Subcutaneous abdominal adipose tissue (tissue), 5 donors: ENCODE measurements at regions not wholly inside any gene's neighbourhood (a gene's known extent, or its start where the extent isn't known, plus 50 kb on each side); places are given as distances from the start of the nearest gene placed in this dataset.
"Not testable (repeated sequence)": the region's sequence is repeated elsewhere in the genome, so short reads cannot be mapped to it uniquely, and the experiment has no call there.

Source experiments
- H3K27ac ChIP-seq: one replicate; pipeline ENCODE4 v1.7.0; 2013; ENCODE audit warnings: low read depth, mild to moderate bottlenecking, inconsistent platforms, low read length, moderate library complexity
- H3K27me3 ChIP-seq, 5 donors: one replicate each; pipeline ENCODE4 v1.7.0; 2013; ENCODE audit warnings: low read length in 5 of 5, inconsistent platforms in 1 of 5; ENCODE audit not compliant: control insufficient read depth in 5 of 5, insufficient read depth in 4 of 5
- H3K36me3 ChIP-seq, 5 donors: one replicate each; pipeline ENCODE4 v1.7.0; 2013; ENCODE audit warnings: low read length in 5 of 5; ENCODE audit not compliant: control insufficient read depth in 5 of 5, insufficient read depth in 5 of 5
- H3K4me1 ChIP-seq, 5 donors: one replicate each; pipeline ENCODE4 v1.7.0; 2013; ENCODE audit warnings: low read length in 5 of 5, mild to moderate bottlenecking in 3 of 5, moderate library complexity in 1 of 5; ENCODE audit not compliant: control insufficient read depth in 5 of 5, insufficient read depth in 5 of 5
- H3K4me3 ChIP-seq, 5 donors: one replicate each; pipeline ENCODE4 v1.7.0; 2013; ENCODE audit warnings: low read length in 5 of 5, low read depth in 1 of 5
- H3K9ac ChIP-seq, 5 donors: one replicate each; pipeline ENCODE4 v1.7.0; 2013; ENCODE audit warnings: low read length in 5 of 5, mild to moderate bottlenecking in 4 of 5, moderate library complexity in 3 of 5
- H3K9me3 ChIP-seq, 5 donors: one replicate each; pipeline ENCODE4 v1.7.0; 2013; ENCODE audit warnings: low read length in 5 of 5; ENCODE audit not compliant: control insufficient read depth in 5 of 5
- donor health status: healthy.
- donor health status: healthy.
- donor health status: healthy.
- donor health status: healthy.
- donor health status: healthy.

DNA sequence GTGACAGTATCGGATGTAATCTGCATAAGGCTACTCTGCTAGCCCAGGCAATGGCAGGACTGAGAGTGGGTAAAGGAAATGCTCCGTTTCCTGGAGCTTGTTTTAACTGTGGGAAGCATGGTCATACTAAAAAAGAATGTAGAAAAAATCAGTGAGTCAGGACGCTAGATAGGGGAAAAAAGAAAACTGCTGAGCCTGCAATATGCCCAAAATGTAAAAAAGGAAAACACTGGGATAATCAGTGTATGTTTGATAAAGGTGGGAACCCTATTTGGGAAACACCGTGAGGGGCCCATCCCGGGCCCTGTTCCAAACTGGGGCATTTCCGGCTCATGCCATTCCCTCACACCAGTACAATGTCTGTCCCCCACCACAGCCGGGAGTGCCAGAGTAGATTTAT is 775.8 kb downstream of the ZPLD1 start:
- H3K4me3 ChIP-seq, result no peak overlapping the region
- no peaks in the 10 kb centered on the region for H3K4me1 ChIP-seq
- H3K9ac ChIP-seq, result no peak overlapping the region
- no peak overlapping the region for H3K27ac ChIP-seq
- H3K9me3 ChIP-seq, result no peaks in the 10 kb centered on the region
- no peaks in the 10 kb centered on the region for H3K27me3 ChIP-seq
- no peaks in the 10 kb centered on the region for H3K36me3 ChIP-seq

DNA sequence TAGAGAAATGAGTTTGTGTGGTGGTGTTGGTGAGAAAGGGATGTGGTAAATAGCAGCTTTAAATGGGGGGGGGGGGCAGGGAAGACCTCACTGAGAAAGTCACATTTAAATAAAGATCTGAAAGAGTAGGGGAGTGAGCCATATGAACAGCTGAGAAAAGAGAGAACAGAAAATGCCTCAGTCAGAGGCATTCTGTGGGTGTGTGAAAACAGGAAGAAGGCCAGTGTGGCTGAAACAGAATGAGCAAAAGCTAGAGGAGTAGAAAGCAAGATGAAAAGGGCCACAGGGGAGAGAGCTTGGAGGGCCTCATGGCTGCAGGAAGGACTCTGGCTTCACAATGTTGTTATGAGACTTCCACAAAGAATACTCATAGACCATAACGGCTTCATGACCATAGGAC is 783.3 kb downstream of the ZPLD1 start:
- H3K4me1 ChIP-seq, result no peaks in the 10 kb centered on the region
- H3K36me3 ChIP-seq, result no peaks in the 10 kb centered on the region
- H3K9ac ChIP-seq, result no peak overlapping the region
- H3K27me3 ChIP-seq, result no peaks in the 10 kb centered on the region
- no peak overlapping the region for H3K27ac ChIP-seq
- no peak overlapping the region for H3K4me3 ChIP-seq
- H3K9me3 ChIP-seq, result no peaks in the 10 kb centered on the region

DNA sequence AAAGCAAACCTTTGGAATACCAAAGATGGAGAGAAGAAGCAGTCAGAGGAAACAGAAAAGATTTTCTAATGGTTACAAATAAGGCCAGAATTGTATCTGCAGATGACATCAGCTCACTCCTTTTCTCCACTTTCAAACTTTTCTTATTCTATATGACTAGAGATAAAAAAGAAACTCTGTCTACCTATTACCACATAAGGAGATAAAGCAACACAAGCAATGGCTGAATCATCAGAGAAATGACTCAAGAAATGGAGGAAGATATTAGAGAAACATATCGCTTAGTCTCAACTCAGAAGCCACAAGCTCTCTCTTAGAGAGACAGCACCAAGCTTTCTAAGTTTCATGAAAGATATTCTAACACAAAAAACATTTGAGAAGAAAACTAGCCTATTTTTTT is 784.0 kb downstream of the ZPLD1 start:
- H3K27me3 ChIP-seq, result no peaks in the 10 kb centered on the region
- H3K4me1 ChIP-seq, result no peaks in the 10 kb centered on the region
- no peaks in the 10 kb centered on the region for H3K36me3 ChIP-seq
- no peak overlapping the region for H3K27ac ChIP-seq
- H3K4me3 ChIP-seq, result no peak overlapping the region
- no peaks in the 10 kb centered on the region for H3K9me3 ChIP-seq
- no peak overlapping the region for H3K9ac ChIP-seq

DNA sequence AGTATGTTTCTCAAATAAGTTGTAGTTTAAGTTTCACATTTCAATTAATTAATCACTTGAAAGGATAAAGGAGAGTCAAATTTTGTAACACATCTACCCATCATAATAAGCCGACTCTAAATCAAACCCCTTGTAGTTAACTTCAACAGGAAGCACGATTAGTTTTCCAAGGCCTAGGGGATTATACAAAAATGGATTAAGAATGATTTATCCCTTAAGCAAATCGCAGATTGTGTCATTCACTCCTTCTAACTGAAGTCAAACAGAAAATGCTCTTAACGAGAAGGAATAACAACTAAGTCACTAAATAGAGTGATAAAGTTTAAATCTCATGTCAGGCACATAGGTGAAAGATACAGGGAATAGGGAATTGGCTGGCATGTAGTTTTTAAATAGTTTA is 792.8 kb downstream of the ZPLD1 start:
- no peaks in the 10 kb centered on the region for H3K36me3 ChIP-seq
- H3K4me1 ChIP-seq, result no peaks in the 10 kb centered on the region
- no peak overlapping the region for H3K27ac ChIP-seq
- no peak overlapping the region for H3K4me3 ChIP-seq
- H3K9ac ChIP-seq, result no peak overlapping the region
- no peaks in the 10 kb centered on the region for H3K27me3 ChIP-seq
- no peaks in the 10 kb centered on the region for H3K9me3 ChIP-seq

DNA sequence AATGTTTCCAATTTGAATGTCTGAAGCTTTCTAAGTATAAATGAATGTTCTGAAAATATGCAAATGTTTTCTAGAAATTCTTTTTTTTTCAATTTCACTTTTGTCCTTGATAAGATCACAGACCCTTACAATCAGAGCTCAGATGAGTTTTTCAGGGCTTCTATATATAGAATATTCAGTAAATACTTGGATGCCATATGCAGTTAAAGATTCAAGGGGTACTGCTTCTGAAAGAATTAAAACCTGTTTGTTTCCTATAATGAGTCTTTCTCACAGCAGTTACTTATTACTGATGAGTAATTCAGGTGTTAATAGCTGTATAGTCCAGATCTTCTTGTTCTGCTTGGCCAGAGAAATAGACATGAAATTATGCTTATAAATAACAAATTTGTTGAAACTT is 812.6 kb downstream of the ZPLD1 start:
- no peak overlapping the region for H3K4me3 ChIP-seq
- no peak overlapping the region for H3K9ac ChIP-seq
- no peaks in the 10 kb centered on the region for H3K27me3 ChIP-seq
- no peaks in the 10 kb centered on the region for H3K9me3 ChIP-seq
- no peaks in the 10 kb centered on the region for H3K4me1 ChIP-seq
- no peaks in the 10 kb centered on the region for H3K36me3 ChIP-seq
- no peak overlapping the region for H3K27ac ChIP-seq

DNA sequence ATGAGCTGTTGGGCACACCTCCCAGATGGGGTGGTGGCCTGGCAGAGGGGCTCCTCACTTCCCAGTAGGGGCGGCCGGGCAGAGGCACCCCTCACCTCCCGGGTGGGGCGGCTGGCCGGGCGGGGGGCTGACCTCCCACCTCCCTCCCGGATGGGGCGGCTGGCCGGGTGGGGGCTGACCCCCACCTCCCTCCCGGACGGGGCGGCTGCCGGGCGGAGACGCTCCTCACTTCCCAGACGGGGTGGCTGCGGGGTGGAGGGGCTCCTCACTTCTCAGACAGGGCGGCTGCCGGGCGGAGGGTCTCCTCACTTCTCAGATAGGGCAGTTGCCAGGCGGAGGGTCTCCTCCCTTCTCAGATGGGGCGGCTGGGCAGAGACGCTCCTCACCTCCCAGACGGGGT is 820.0 kb downstream of the ZPLD1 start:
- not testable (repeated sequence) for H3K36me3 ChIP-seq, H3K27me3 ChIP-seq, H3K4me3 ChIP-seq, H3K4me1 ChIP-seq, H3K9me3 ChIP-seq, H3K27ac ChIP-seq, H3K9ac ChIP-seq

DNA sequence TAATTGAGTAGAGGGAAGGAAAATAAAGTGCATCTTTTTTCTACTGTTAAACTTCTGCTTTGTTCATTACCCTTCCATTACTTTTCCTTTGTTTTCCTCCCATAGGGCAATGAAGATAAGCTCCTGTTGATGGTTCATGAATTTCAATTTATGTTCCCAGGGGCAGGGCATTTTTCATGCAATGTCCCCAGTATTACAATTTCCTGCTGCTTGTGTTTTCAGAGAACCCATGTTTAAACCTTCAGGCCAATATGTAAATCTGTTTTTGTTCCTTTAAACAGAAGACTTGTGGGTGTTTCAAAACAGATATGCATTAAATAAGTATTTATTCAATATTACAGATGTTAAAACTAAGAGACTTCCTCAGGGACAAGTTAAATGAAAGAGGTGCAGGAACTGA is 834.5 kb downstream of the ZPLD1 start:
- no peaks in the 10 kb centered on the region for H3K36me3 ChIP-seq
- H3K27ac ChIP-seq, result no peak overlapping the region
- H3K9me3 ChIP-seq, result peaks cover 0 to 9% (median 7%) of the 10 kb centered on the region in 5 donors
- no peaks in the 10 kb centered on the region for H3K4me1 ChIP-seq
- H3K27me3 ChIP-seq, result no peaks in the 10 kb centered on the region
- H3K4me3 ChIP-seq, result no peak overlapping the region
- H3K9ac ChIP-seq, result no peak overlapping the region

DNA sequence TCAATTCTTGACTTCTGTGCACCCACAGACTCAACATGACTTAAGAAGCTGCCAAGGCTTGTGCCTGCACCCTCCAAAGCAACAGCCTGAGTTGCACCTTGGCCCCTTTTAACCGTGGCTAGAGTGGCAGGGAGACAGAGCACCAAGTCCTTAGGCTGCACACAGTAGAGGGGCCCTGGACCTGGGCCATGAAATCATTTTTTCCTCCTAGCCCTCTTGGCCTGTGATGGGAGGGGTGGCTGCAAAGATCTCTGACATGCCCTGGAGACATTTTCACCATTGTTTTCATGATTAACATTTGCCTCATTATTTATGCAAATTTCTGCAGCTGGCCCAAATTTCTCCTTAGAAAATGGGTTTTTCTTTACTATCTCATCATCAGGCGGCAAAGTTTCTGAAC is 836.8 kb downstream of the ZPLD1 start:
- no peak overlapping the region for H3K4me3 ChIP-seq
- H3K9ac ChIP-seq, result no peak overlapping the region
- peaks cover 0 to 9% (median 8%) of the 10 kb centered on the region in 5 donors for H3K9me3 ChIP-seq
- no peaks in the 10 kb centered on the region for H3K36me3 ChIP-seq
- no peaks in the 10 kb centered on the region for H3K4me1 ChIP-seq
- no peaks in the 10 kb centered on the region for H3K27me3 ChIP-seq
- H3K27ac ChIP-seq, result no peak overlapping the region

DNA sequence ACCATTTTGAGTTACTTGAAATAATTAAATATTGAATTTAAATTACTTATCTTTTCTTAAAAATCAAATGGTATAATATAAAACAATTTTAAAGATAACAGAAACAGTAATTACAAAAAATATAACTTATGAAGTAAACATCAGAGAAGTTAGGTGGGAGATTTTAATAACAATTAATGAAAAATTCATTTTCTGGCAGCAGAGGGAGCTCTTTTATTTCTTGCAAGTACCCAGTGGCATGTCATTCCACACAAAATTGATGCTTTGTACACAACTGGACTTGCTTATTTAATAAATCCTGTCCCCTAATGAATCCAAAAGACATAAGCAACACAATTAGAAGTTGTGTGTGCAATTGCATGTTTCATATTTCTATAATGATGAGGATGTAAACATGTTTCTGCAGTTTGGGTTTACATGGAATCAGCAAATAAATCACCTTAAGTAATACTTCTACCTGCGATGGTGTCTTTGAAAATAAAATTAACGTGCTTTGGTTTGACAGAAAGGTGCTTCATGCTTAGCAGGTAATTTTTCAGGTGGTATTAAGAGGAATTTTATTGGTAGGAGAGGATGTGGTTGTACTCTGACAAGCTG is 861.3 kb downstream of the ZPLD1 start:
- H3K4me3 ChIP-seq, result no peak overlapping the region
- H3K9me3 ChIP-seq, result no peaks in the 10 kb centered on the region
- H3K4me1 ChIP-seq, result no peaks in the 10 kb centered on the region
- no peak overlapping the region for H3K27ac ChIP-seq
- H3K27me3 ChIP-seq, result no peaks in the 10 kb centered on the region
- H3K36me3 ChIP-seq, result no peaks in the 10 kb centered on the region
- no peak overlapping the region for H3K9ac ChIP-seq

DNA sequence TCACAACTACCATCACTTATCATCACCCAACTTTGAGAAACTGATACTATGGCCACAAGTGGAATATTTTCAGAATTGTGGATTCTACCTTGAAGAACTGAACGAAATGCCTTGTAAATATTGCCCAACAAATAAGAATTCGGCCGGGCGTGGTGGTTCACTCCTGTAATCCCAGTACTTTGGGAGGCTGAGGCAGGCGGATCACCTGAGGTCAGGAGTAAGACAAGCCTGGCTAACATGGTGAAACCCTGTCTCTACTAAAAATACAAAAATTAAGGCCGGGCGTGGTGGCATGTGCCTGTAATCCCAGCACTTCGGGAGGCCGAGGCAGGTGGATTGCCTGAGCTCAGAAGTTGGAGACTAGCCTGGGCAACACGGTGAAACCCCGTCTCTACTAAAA is 862.7 kb downstream of the ZPLD1 start:
- H3K36me3 ChIP-seq, H3K4me3 ChIP-seq, H3K9ac ChIP-seq, H3K27ac ChIP-seq, H3K9me3 ChIP-seq, H3K27me3 ChIP-seq, H3K4me1 ChIP-seq: not testable (repeated sequence)

DNA sequence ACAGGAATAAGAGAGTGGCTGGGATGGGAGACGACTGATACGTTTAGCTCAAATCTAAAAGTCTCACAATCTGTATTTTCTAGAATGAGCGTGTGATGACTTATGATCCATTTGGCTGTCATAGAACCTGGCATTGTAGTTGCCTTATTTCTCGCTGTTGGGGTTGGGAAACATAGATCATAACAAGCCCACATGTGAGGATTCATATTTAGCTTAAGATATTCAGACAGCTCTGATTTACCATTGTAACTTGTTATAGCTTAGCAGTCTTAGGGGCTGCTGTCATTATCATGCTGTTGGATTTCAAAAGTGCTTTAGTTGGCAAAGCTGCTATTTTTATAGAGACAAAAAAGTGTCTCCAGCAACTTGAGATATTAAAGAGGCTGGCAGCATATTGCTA is 871.3 kb downstream of the ZPLD1 start:
- H3K9me3 ChIP-seq, result no peaks in the 10 kb centered on the region
- H3K4me1 ChIP-seq, result peaks cover 0 to 3% (median 0%) of the 10 kb centered on the region in 5 donors
- H3K9ac ChIP-seq, result no peak overlapping the region
- no peaks in the 10 kb centered on the region for H3K36me3 ChIP-seq
- H3K27me3 ChIP-seq, result no peaks in the 10 kb centered on the region
- no peak overlapping the region for H3K4me3 ChIP-seq
- H3K27ac ChIP-seq, result no peak overlapping the region
